IMR-90 (cell line): ENCODE measurements at regions not wholly inside any gene's neighbourhood (a gene's known extent, or its start where the extent isn't known, plus 50 kb on each side); places are given as distances from the start of the nearest gene placed in this dataset.

Experiments used
- ATAC-seq: fragments of 200-7000 bp; cut with Tn5 transposase; 2 replicates; pipeline ENCODE4 v1.9.1; 2020; ENCODE audit warnings: low read depth, mild to moderate bottlenecking, moderate library complexity
- BruUV-seq: library from RNA; stranded (reverse); fragments of 400-500 nt; replicated peaks from 2 replicates; lab custom pipeline; 2021; lab: Mats Ljungman, UMichigan
- CTCF ChIA-PET: fragments of 300-600 bp; formaldehyde crosslinking; extraction: SDS; loops from one replicate; lab custom pipeline; 2021; ENCODE audit warnings: antibody characterized with exemption; lab: Yijun Ruan, JAX
- POLR2A ChIA-PET: fragments of 300-600 bp; sonication (Branson Sonifier 250); formaldehyde crosslinking; loops from one replicate; lab custom pipeline; 2022; ENCODE audit warnings: antibody characterized with exemption; ENCODE audit not compliant: unreplicated experiment; lab: Charles Lee
- DNase-seq: peaks from one replicate; pipeline ENCODE4 v3.0.0; 2013
- H2AFZ ChIP-seq: replicated peaks from 2 replicates; pipeline ENCODE3; 2013; ENCODE audit warnings: low read length, mild to moderate bottlenecking; ENCODE audit not compliant: poor library complexity
- H2AK5ac ChIP-seq: 2 replicates; pipeline ENCODE4 v1.6.1; 2013; ENCODE audit warnings: low read depth, low read length, inconsistent platforms
- H2AK9ac ChIP-seq: replicated peaks from 2 replicates; pipeline ENCODE3; 2013; ENCODE audit warnings: mild to moderate bottlenecking, low read depth, low read length, moderate library complexity; ENCODE audit not compliant: poor library complexity
- H2BK120ac ChIP-seq: 2 replicates; pipeline ENCODE4 v1.6.1; 2013; ENCODE audit warnings: low read depth, low read length, inconsistent platforms
- H2BK15ac ChIP-seq: 3 replicates; pipeline ENCODE4 v1.6.1; 2013; ENCODE audit warnings: low read depth, low read length, inconsistent platforms
- H2BK20ac ChIP-seq: 2 replicates; pipeline ENCODE4 v1.6.1; 2013; ENCODE audit warnings: low read depth, mild to moderate bottlenecking, inconsistent platforms, low read length, moderate library complexity
- H2BK5ac ChIP-seq: 2 replicates; pipeline ENCODE4 v1.6.1; 2013; ENCODE audit warnings: mild to moderate bottlenecking, low read depth, low read length, inconsistent platforms; ENCODE audit not compliant: poor library complexity, severe bottlenecking
- H3K14ac ChIP-seq: replicated peaks from 2 replicates; pipeline ENCODE4 v1.6.1; 2013; ENCODE audit warnings: low read depth, low read length, inconsistent platforms
- H3K18ac ChIP-seq: 2 replicates; pipeline ENCODE4 v1.6.1; 2013; ENCODE audit warnings: low read depth, low read length, control low read depth
- H3K23ac ChIP-seq: 2 replicates; pipeline ENCODE4 v1.6.1; 2013; ENCODE audit warnings: low read depth, low read length, inconsistent platforms
- H3K27ac ChIP-seq: 2 replicates; pipeline ENCODE4 v1.5.1; 2013; ENCODE audit warnings: mild to moderate bottlenecking, control low read depth, low read length; ENCODE audit not compliant: insufficient read depth
- H3K27me3 ChIP-seq: 2 replicates; pipeline ENCODE4 v1.6.1; 2013; ENCODE audit warnings: low read length; ENCODE audit not compliant: control insufficient read depth, insufficient read depth
- H3K36me3 ChIP-seq: 2 replicates; pipeline ENCODE4 v1.6.1; 2013; ENCODE audit warnings: low read length, mixed read lengths; ENCODE audit not compliant: control insufficient read depth, insufficient read depth
- H3K4ac ChIP-seq: 2 replicates; pipeline ENCODE4 v1.6.1; 2013; ENCODE audit warnings: low read depth, low read length, inconsistent platforms
- H3K4me1 ChIP-seq: 2 replicates; pipeline ENCODE4 v1.6.1; 2013; ENCODE audit warnings: low read length, mixed read lengths; ENCODE audit not compliant: control insufficient read depth, insufficient read depth
- H3K4me2 ChIP-seq: 2 replicates; pipeline ENCODE4 v1.6.1; 2013; ENCODE audit warnings: low read depth, mild to moderate bottlenecking, control low read depth, low read length, moderate library complexity
- H3K4me3 ChIP-seq: 2 replicates; pipeline ENCODE4 v1.5.1; 2013; ENCODE audit warnings: low read depth, mild to moderate bottlenecking, control low read depth, low read length, moderate library complexity; ENCODE audit not compliant: insufficient read depth
- H3K56ac ChIP-seq: 2 replicates; pipeline ENCODE4 v1.6.1; 2013; ENCODE audit warnings: low read length, inconsistent platforms; ENCODE audit not compliant: insufficient read depth; ENCODE audit errors: extremely low read depth
- H3K79me1 ChIP-seq, 2 experiments: 2 replicates each; pipeline ENCODE4 v1.6.1; 2013; ENCODE audit warnings: low read length in 2 of 2, inconsistent platforms in 1 of 2, low read depth in 1 of 2
- H3K9ac ChIP-seq: 2 replicates; pipeline ENCODE4 v1.6.1; 2013; ENCODE audit warnings: low read depth, low read length, control low read depth
- H3K9me1 ChIP-seq: 2 replicates; pipeline ENCODE4 v1.6.1; 2013; ENCODE audit warnings: low read length, inconsistent platforms; ENCODE audit not compliant: insufficient read depth
- H3K9me3 ChIP-seq: 2 replicates; pipeline ENCODE4 v1.6.1; 2013; ENCODE audit warnings: low read length; ENCODE audit not compliant: control insufficient read depth, insufficient read depth
- H4K20me1 ChIP-seq: 2 replicates; pipeline ENCODE4 v1.6.1; 2013; ENCODE audit warnings: low read length, inconsistent platforms; ENCODE audit not compliant: insufficient read depth
- H4K5ac ChIP-seq: 2 replicates; pipeline ENCODE4 v1.6.1; 2013; ENCODE audit warnings: mild to moderate bottlenecking, low read depth, low read length, control low read depth
- H4K8ac ChIP-seq, 2 experiments: 2 replicates each; pipeline ENCODE4 v1.6.1; 2013; ENCODE audit warnings: low read depth in 2 of 2, low read length in 2 of 2, control low read depth in 1 of 2, inconsistent platforms in 1 of 2
- H4K91ac ChIP-seq: 2 replicates; pipeline ENCODE4 v1.6.1; 2013; ENCODE audit warnings: low read depth, low read length, inconsistent platforms; ENCODE audit not compliant: insufficient read depth
- CEBPB ChIP-seq: IDR thresholded peaks from 2 replicates; pipeline ENCODE4 v1.6.1; 2012; ENCODE audit warnings: low read depth, low read length, improper control_type of control experiment
- MAZ ChIP-seq: IDR thresholded peaks from 2 replicates; pipeline ENCODE4 v1.6.1; 2012; ENCODE audit warnings: low read depth, mild to moderate bottlenecking, low read length, improper control_type of control experiment, moderate library complexity, borderline replicate concordance
- MXI1 ChIP-seq: IDR thresholded peaks from 2 replicates; pipeline ENCODE4 v1.6.1; 2012; ENCODE audit warnings: low read depth, mild to moderate bottlenecking, low read length, moderate library complexity, borderline replicate concordance
- POLR2A ChIP-seq: IDR thresholded peaks from 2 replicates; pipeline ENCODE4 v1.6.1; 2012; ENCODE audit warnings: mild to moderate bottlenecking, low read depth, low read length
- RAD21 ChIP-seq: IDR thresholded peaks from 2 replicates; pipeline ENCODE4 v1.6.1; 2012; ENCODE audit warnings: low read length, improper control_type of control experiment
- RFX5 ChIP-seq: IDR thresholded peaks from 2 replicates; pipeline ENCODE4 v1.8.0; 2012; ENCODE audit warnings: low read depth, mild to moderate bottlenecking, low read length, moderate library complexity
- SMC3 ChIP-seq: fragments of 150-350 bp; IDR thresholded peaks from 2 replicates; pipeline ENCODE4 v1.6.1; 2016; ENCODE audit warnings: low read depth, mild to moderate bottlenecking, antibody characterized with exemption, low read length, moderate library complexity
- USF2 ChIP-seq: fragments of 150-350 bp; IDR thresholded peaks from 2 replicates; pipeline ENCODE4 v1.6.1; 2017; ENCODE audit warnings: mild to moderate bottlenecking, antibody characterized with exemption, low read length, low read depth
- WGBS, 2 experiments: methylation state at CpG; one replicate each; pipeline versions ENCODE4 v1.1.5 to v1.1.7; 2013; ENCODE audit warnings: missing lambda C conversion rate in 2 of 2; ENCODE audit not compliant: insufficient read length in 1 of 2; ENCODE audit errors: extremely low coverage in 2 of 2; 5-methylcytosine and 5-hydroxymethylcytosine counted together
- dilution Hi-C: fragments of 300-500 bp; cut with HindIII; formaldehyde crosslinking; loops from one replicate; pipeline ENCODE4 v1.14.3; 2018; ENCODE audit warnings: low sequenced_read_pairs; ENCODE audit not compliant: unreplicated experiment
- in situ Hi-C: fragments of 300-500 bp; cut with MboI; formaldehyde crosslinking; loops from 3 replicates; pipeline ENCODE4 v1.14.3; 2019; ENCODE audit warnings: low sequenced_read_pairs, inconsistent platforms, mixed read lengths
- intact Hi-C: fragments of 100-400 bp; cut with micrococcal nuclease; formaldehyde crosslinking; loops from 2 replicates; pipeline ENCODE4 v1.10.0; 2022

GRCh38 chr5:174667526-174667925, 56.9 kb upstream of the MSX2 start:
- H3K14ac ChIP-seq, result no peak overlapping the region
- ChIA-PET POLR2A (no interaction called here), CTCF (interaction anchor here (1.1 kb wide), 1 partner anchor 20 kb away, joined by 3 read pairs; no protein-coding TSS in a partner anchor)
- no peak overlapping the region for H3K4me2 ChIP-seq
- DNase-seq (no peak), ATAC-seq (no peak)
- H3K36me3 ChIP-seq, result no peaks in the 10 kb centered on the region
- TF ChIP-seq SMC3 (no peak), USF2 (no peak), RAD21 (no peak), POLR2A (no peak), RFX5 (no peak), MXI1 (no peak), CEBPB (no peak), MAZ (no peak)
- H3K9ac ChIP-seq, result no peak overlapping the region
- intact Hi-C loops (no loop called here), dilution Hi-C loops (no loop called here), in situ Hi-C loops (no loop called here)
- H2BK120ac ChIP-seq, result no peak overlapping the region
- no peak overlapping the region for H2AFZ ChIP-seq
- no peak overlapping the region for H4K91ac ChIP-seq
- H3K79me1 ChIP-seq, result no peaks in the 10 kb centered on the region
- H3K56ac ChIP-seq, result no peak overlapping the region
- no peak overlapping the region for H4K5ac ChIP-seq
- H3K4me1 ChIP-seq, result no peaks in the 10 kb centered on the region
- H3K27me3 ChIP-seq, result peaks cover 4% of the 10 kb centered on the region; the same call in 1 of the 2 replicates
- H3K18ac ChIP-seq, result no peak overlapping the region
- no peaks in the 10 kb centered on the region for H3K9me1 ChIP-seq
- BruUV-seq, result no TSS peak
- no peak overlapping the region for H3K4me3 ChIP-seq
- H4K20me1 ChIP-seq, result no peaks in the 10 kb centered on the region
- H2BK20ac ChIP-seq, result no peak overlapping the region
- no peak overlapping the region for H4K8ac ChIP-seq
- no peak overlapping the region for H2BK5ac ChIP-seq
- H2AK5ac ChIP-seq, result no peak overlapping the region
- no peaks in the 10 kb centered on the region for H3K9me3 ChIP-seq
- H3K23ac ChIP-seq, result no peak overlapping the region
- no peak overlapping the region for H3K4ac ChIP-seq
- H3K27ac ChIP-seq, result no peak overlapping the region
- H2AK9ac ChIP-seq, result no peak overlapping the region
- H2BK15ac ChIP-seq, result no peak overlapping the region
- 86% methylated on average over 2 of the region's 2 CpGs; no CpG with 5 or more reads in 1 of the 2 experiments for WGBS, 2 experiments
